ENCODE measurements at regions not wholly inside any gene's neighbourhood (a gene's known extent, or its start where the extent isn't known, plus 50 kb on each side); places are given as distances from the start of the nearest gene placed in this dataset.

- Histone ChIP-seq H3K36me3 (ENCODE audit: control insufficient read depth in 2 of 3, insufficient read depth in 3 of 3, low read length in 3 of 3) (no peaks in the 10 kb centered on the region), H3K27me3 (ENCODE audit: control insufficient read depth, insufficient read depth, low read length) (no peaks in the 10 kb centered on the region), H3K9me3 (ENCODE audit: control insufficient read depth in 2 of 3, insufficient read depth in 1 of 3, low read length in 3 of 3) (no peaks in the 10 kb centered on the region), H3K9ac (ENCODE audit: low read length in 3 of 3) (no peak overlapping the region), H3K4me1 (ENCODE audit: control insufficient read depth in 2 of 3, insufficient read depth in 2 of 3, low read depth in 1 of 3, low read length in 3 of 3) (peaks cover 0 to 5% (median 0%) of the 10 kb centered on the region in 3 donors), H3K27ac (ENCODE audit: low read depth in 2 of 2, low read length in 2 of 2) (no peak overlapping the region), H3K4me3 (ENCODE audit: low read length in 3 of 3) (no peak overlapping the region)
- no peak for FAIRE-seq
- intact Hi-C loops (cut with DNase I) = no loop called here
- TF ChIP-seq, protein P1, sequence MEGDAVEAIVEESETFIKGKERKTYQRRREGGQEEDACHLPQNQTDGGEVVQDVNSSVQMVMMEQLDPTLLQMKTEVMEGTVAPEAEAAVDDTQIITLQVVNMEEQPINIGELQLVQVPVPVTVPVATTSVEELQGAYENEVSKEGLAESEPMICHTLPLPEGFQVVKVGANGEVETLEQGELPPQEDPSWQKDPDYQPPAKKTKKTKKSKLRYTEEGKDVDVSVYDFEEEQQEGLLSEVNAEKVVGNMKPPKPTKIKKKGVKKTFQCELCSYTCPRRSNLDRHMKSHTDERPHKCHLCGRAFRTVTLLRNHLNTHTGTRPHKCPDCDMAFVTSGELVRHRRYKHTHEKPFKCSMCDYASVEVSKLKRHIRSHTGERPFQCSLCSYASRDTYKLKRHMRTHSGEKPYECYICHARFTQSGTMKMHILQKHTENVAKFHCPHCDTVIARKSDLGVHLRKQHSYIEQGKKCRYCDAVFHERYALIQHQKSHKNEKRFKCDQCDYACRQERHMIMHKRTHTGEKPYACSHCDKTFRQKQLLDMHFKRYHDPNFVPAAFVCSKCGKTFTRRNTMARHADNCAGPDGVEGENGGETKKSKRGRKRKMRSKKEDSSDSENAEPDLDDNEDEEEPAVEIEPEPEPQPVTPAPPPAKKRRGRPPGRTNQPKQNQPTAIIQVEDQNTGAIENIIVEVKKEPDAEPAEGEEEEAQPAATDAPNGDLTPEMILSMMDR (IDR thresholded peaks at IDR 0.05; ENCODE audit: borderline replicate concordance, extremely low read depth, insufficient read depth) = no peak
- no peak for DNase-seq
Measured at GRCh38 chr21:38976900-38977299, 171.2 kb downstream of the ETS2 start.

- FAIRE-seq = no peak
- intact Hi-C loops (cut with DNase I) = no loop called here
- no peaks in the 10 kb centered on the region for H3K9me3 ChIP-seq (ENCODE audit: control insufficient read depth in 2 of 3, insufficient read depth in 1 of 3, low read length in 3 of 3)
Measured at GRCh38 chr21:38973552-38973951, 167.8 kb downstream of the ETS2 start.

DNA sequence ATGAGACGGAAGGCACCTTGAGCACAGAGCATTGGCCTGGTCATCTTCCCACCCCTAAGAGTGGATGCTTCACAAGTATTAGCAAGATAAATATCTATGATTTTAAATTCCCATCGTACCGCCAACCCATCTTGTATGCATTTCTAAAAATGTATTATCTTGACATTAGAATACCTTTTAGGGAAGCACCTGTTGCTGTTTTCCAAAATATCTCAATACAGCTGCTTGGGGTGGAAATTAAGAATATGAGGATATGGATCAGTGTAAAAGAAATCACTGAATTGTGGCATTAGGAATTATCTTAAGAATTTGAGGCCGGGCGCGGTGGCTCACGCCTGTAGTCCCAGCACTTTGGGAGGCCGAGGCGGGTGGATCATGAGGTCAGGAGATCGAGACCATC, 166.3 kb downstream of the ETS2 start:
- TF ChIP-seq, protein P1 (IDR thresholded peaks at IDR 0.05; ENCODE audit: borderline replicate concordance, extremely low read depth, insufficient read depth) = no peak
- no peak for DNase-seq

More at GRCh38 chr21:38973552-38973951, 167.8 kb downstream of the ETS2 start:
- Histone ChIP-seq H3K36me3 (ENCODE audit: control insufficient read depth in 2 of 3, insufficient read depth in 3 of 3, low read length in 3 of 3) (no peaks in the 10 kb centered on the region), H3K9ac (ENCODE audit: low read length in 3 of 3) (no peak overlapping the region), H3K4me3 (ENCODE audit: low read length in 3 of 3) (no peak overlapping the region), H3K27me3 (ENCODE audit: control insufficient read depth, insufficient read depth, low read length) (no peaks in the 10 kb centered on the region), H3K27ac (ENCODE audit: low read depth in 2 of 2, low read length in 2 of 2) (no peak overlapping the region), H3K4me1 (ENCODE audit: control insufficient read depth in 2 of 3, insufficient read depth in 2 of 3, low read depth in 1 of 3, low read length in 3 of 3) (no peaks in the 10 kb centered on the region)
- DNase-seq = no peak
- TF ChIP-seq, protein P1 (IDR thresholded peaks at IDR 0.05; ENCODE audit: borderline replicate concordance, extremely low read depth, insufficient read depth) = no peak

DNA sequence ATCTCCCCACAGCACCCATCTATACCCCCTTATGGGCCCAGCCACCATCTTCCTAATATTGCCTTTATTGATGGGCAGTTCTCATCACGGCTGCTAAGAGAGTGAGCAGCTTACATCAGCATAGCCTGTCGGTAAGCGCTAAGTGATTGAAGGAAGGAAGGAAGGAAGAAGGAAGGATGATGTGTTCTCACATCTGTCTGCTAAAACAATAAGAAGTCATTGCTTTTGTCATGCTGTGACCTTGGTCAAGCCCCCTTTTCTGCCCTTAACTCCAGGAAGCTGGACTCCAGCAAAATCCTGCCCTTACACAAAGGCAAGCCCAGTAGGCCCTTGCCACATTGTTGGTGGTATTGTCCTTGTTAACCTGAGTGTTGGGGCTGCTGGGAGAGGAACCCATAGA, 165.0 kb downstream of the ETS2 start:
- no peaks in the 10 kb centered on the region for H3K36me3 ChIP-seq (ENCODE audit: control insufficient read depth in 2 of 3, insufficient read depth in 3 of 3, low read length in 3 of 3)
- no peaks in the 10 kb centered on the region for H3K27me3 ChIP-seq (ENCODE audit: control insufficient read depth, insufficient read depth, low read length)
- TF ChIP-seq, protein P1 (IDR thresholded peaks at IDR 0.05; ENCODE audit: borderline replicate concordance, extremely low read depth, insufficient read depth) = no peak
- intact Hi-C loops (cut with DNase I) = no loop called here
- no peaks in the 10 kb centered on the region for H3K9me3 ChIP-seq (ENCODE audit: control insufficient read depth in 2 of 3, insufficient read depth in 1 of 3, low read length in 3 of 3)
- FAIRE-seq (no peak), DNase-seq (no peak)
- H3K27ac ChIP-seq (ENCODE audit: low read depth in 2 of 2, low read length in 2 of 2) = no peak overlapping the region
- no peak overlapping the region for H3K4me3 ChIP-seq (ENCODE audit: low read length in 3 of 3)
- no peak overlapping the region for H3K9ac ChIP-seq (ENCODE audit: low read length in 3 of 3)
- H3K4me1 ChIP-seq (ENCODE audit: control insufficient read depth in 2 of 3, insufficient read depth in 2 of 3, low read depth in 1 of 3, low read length in 3 of 3) = no peaks in the 10 kb centered on the region

More for the DNA sequence above, 166.3 kb downstream of the ETS2 start:
- H3K27me3 ChIP-seq (ENCODE audit: control insufficient read depth, insufficient read depth, low read length) = no peaks in the 10 kb centered on the region
- H3K9ac ChIP-seq (ENCODE audit: low read length in 3 of 3) = no peak overlapping the region
- no peaks in the 10 kb centered on the region for H3K4me1 ChIP-seq (ENCODE audit: control insufficient read depth in 2 of 3, insufficient read depth in 2 of 3, low read depth in 1 of 3, low read length in 3 of 3)
- no peak overlapping the region for H3K27ac ChIP-seq (ENCODE audit: low read depth in 2 of 2, low read length in 2 of 2)
- no peak for FAIRE-seq
- intact Hi-C loops (cut with DNase I) = no loop called here
- no peak overlapping the region for H3K4me3 ChIP-seq (ENCODE audit: low read length in 3 of 3)
- H3K9me3 ChIP-seq (ENCODE audit: control insufficient read depth in 2 of 3, insufficient read depth in 1 of 3, low read length in 3 of 3) = no peaks in the 10 kb centered on the region
- H3K36me3 ChIP-seq (ENCODE audit: control insufficient read depth in 2 of 3, insufficient read depth in 3 of 3, low read length in 3 of 3) = no peaks in the 10 kb centered on the region

All from kidney (tissue), 13 donors.